GM19351 (cell line): ENCODE measurements at regions not wholly inside any gene's neighbourhood (a gene's known extent, or its start where the extent isn't known, plus 50 kb on each side); places are given as distances from the start of the nearest gene placed in this dataset.
A peak's percentile ranks its signal among the peaks of the same experiment; 100 is the strongest.

Experiments
- ATAC-seq: cut with Tn5 transposase; IDR thresholded peaks from one replicate; pipeline ENCODE4 v1.9.1; 2021; ENCODE audit warnings: mild to moderate bottlenecking, moderate library complexity; ENCODE audit not compliant: unreplicated experiment

DNA sequence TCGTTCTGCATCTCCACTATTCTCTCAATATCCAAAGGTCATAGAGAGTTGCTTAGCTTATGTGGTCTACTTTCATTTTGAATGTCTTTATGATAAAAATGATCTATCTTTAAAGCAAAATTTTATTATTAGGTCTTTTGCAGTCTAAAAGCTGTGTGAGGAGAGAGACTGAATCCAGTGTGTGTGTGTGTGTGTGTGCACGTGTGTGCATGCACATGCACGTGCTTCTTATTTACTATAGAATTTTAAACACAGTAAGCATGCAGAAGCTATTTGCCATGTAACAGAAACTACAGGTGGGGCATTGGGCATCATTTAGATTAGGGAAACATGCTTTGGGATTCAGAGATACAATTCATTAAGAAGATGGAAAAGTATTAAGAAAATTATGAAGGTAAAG is 136.0 kb upstream of the SPRY2 start:
- ATAC-seq = no peak

DNA sequence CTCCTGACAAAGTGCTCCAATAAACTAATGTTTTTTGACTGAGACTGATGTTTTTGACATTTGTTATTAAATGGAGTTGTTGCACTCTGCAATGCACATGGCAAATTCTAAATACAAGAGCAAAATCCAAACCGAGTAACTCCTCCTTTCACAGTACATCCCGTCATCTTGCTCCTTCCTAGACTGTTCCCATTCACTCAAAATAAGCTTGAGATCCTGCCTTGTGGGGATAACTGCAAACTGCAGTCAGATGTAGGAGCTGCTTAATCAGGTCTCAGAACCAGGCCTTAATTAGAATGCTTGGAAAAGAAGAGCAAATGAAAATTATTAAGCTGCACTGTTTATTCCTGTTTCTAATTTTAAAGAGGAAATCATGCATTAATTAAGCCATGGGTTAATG is 134.8 kb upstream of the SPRY2 start:
- no peak for ATAC-seq

DNA sequence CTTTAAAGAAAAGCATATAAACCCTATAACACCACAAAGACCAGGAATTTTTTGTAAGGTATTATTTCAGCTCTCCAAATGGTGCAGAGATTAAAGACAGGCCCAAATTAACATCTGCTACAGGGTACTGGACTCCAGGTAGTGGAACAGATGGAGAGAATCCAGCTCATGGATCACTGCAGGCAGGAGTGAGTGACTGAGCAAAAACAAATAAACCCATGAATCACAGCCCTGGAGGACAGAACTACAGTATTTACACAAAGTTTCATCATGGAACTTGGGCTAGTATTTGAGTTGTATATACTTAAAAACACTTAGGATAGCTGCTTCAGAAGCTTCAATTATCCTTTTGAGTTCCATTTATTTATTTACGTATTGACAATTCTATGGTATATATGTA is 132.8 kb upstream of the SPRY2 start:
- ATAC-seq = no peak

DNA sequence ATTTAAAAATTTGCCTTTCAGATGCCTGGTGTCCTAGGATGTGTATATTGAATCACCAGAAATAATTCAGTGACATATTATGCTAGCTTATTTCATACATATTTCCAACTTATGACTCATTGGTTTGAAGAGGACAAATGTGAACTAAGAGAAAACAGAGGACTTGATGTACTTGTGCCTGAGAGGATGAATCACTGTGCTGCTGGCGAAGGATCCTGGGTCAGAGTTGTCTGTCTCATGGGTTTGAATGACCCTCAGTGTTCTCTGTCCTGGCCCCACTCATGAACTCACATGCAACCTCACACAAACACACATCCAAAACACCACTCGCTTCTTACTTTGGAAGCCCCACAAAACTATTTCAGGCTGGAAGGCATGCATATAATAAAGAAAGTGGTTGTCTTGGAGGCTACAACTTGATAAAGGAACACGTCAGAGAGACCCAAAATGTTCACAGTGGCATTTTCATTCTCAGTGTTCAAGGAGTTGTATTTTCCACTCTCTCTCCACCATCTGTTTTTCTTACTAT is 129.0 kb upstream of the SPRY2 start:
- no peak for ATAC-seq

DNA sequence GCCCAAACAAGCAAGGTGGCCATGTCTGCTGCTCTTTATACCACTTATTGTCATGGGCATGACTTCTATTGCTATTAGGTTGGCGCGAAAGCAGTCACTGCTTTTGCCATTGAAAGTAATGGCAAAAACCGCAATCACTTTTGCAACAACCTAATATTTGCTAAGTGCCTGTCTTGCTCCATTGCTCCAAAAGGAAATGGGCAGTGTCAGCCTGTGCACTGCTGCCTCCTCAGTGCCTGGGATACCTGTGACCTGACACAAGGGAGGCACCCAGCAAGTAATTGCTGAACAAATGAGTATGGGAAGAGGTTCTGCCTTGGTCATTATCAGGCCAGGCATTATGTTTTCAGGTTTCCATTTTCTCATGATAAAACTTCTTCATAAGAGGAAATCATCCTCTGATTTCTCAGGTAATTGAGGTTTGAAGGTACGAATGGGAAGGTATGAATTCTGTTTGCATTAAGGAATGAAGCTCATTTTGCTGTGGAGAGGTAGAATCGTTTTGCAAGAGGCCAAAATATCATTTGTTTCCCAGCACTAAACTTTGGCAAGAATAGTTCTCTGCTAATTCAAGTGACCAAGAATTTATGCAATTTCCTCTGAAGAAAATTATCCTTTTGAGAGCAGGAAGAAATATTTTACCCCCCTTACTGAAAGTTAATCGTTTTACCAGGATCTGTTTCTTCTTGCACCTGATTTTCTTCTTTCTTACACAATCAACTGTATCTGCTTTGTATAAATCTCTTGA is 128.4 kb upstream of the SPRY2 start:
- ATAC-seq = no peak

DNA sequence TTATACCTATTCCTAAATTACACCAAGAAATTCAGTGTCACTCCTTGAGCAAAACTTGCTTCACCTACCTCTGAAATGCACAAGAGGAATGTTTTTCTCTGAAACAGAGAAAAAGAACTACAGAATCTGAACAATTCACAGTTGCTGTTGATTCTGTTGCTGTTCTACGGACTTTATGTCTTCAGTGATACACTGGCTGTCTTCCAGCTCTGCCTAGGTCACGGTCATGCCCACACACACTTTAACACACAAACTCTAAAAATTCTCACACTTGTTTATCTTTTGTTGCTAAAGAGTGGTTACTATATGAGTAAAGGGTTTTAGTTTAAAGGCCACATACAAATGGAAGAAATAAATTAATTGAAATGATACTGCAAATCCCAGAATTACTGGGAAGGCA is 124.4 kb upstream of the SPRY2 start:
- ATAC-seq = no peak

DNA sequence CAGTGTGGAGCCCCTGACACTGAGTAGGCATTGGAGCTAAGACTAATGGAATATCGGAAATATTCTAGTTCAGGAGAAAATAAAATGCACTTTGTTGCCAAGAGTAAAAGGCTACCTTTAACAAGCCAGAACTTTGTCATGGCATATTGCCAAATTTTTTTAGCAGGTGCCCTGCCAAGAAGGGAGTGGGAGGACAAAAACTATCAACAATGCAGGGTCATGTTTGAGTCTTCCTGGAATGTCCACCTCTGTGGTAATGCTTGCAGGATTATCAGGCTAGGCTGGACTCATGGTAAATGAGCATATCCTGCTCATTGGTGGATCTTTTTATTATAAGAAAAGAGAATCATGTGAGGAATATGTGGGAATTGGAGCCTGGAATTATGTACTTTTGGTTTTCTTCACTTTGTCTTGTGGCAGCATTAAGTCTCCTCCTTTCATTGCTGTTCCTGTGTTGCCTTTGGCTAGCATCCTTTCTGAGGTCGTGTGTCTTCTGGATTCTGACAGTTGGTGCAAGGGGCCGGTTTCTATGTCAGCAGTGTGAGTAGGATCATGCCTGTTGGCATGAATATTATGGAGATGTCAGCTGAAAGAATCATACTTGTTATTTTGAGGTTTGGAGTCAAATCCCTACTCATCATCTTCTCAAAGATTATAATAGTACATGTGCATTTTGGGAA is 122.9 kb upstream of the SPRY2 start:
- ATAC-seq = no peak

DNA sequence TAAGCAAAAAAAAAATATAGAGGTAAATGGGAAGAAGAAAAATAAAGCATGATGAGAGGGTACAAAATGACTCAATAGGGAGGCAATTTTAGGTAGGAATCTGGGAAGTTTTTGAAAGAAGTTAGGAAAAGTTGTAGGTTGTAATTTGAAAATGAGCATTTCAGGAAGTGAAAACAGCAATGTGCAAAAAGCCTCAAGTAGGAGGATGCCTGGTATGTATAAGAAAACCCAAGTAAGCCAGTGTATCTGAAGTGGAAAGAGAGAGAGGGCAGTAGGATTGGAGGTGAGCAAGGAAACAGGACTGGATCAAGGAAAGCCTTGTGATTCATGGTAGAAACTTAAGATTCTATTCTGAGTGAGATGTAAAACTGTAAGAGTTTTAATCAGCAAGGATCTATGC is 121.6 kb upstream of the SPRY2 start:
- peak; percentile 38 for ATAC-seq

DNA sequence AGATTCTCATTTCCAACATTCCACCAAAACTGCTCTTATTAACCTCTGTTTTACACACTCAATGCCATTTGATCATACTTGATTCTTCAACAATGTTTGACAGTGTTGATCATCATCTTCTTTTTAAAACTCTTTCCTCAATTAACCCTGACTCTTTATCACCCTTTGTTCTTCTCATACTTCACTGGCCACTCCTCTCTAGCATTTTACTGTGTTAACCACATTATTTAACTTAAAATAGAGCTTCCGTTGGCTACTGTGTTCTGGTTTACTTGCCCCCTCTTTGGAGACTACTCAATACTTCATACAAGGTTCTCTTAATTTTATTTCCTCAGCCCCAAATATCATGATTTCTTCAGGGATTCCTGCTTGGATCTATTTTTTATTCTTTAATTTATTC is 121.1 kb upstream of the SPRY2 start:
- ATAC-seq = peak; percentile 49

DNA sequence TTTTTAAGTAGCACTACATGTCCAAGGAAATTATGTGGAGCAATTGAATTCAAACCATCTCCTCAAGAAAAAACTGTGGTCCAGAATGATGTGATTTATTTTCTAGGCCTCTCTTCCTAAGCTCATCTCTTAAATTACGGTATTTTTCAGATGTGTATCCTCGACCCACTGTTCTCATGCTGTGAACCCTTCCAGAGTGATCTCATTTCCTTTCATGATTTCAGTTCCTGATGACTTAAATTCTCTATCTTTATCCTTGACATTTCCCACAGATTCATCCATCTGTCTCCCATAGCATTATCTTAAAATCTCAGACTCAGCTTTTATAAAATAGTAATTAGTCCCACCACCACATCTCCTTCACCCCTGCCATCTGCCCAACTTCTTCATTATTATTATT is 117.6 kb upstream of the SPRY2 start:
- ATAC-seq = no peak

DNA sequence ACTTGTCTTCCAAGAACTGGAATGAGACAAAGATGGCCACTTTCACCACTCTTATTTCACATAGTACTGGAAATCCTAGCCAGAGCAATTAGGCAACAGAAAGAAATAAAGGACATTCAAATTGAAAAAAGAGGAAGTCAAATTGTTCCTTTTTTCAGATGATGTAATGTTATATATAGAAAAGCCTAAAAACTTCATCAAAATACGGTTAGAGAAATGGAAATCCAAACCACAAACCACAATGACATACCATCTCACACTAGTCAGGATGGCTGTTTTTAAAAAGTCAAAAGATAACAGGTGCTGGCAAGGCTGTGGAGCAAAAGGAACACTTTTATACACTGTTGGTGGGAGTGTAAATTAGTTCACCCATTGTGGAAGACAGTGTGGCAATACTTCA is 113.3 kb upstream of the SPRY2 start:
- ATAC-seq = peak; percentile 90

DNA sequence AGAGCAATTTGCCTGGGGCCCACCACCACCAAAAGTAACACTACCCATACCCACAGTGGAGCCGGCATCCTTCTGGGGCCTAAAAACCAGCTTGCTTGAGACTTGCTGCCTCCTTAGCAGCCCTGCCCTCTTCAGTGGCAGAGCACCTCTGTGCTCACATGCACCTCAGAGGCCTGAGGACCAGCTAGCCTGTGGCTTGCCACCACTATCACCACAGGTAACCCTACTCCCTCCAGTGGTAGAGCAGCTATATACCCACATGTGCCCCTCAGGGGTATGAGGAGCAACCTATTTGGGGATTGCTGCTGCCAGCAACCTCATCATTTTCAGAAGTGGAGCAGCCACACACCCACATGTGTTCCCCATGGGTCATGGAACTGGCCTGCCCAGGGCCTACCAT is 111.4 kb upstream of the SPRY2 start:
- ATAC-seq = no peak

DNA sequence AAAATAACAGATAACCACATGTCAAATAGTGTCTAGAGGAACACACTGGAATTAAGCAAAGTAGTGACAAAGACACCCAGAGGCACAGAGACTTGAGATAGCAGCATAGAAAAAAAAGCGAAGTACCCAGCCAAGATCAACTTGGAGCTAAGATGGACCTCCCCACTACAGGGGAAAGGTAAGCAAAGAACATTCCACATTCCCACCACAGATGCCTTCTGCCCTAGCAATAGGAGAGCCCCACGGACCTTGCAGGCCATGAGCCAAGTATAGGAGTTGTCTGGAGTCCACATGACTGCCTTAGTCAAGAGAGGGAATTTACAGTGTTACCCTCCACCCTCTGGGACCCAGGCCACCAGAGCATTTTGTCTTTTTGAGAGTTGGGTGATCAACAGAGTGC is 110.7 kb upstream of the SPRY2 start:
- no peak for ATAC-seq

DNA sequence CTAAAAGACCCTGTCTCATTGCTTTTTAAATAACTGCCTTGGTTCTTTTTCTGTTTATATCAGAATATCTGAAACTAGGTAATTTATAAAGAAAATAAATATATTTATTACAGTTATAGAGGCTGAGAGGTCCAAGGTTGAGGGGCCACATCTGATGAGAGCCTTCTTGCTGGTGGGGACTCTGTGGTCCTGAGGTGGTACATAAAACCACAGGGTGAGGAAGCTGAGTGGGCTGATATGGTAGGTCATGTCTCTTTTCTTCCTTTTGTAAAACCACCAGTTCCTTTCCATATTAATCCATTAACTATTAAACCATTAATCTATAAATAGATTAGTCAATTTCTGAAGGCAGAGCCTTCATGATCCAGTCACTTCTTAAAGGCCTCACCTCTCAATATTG is 109.5 kb upstream of the SPRY2 start:
- no peak for ATAC-seq

DNA sequence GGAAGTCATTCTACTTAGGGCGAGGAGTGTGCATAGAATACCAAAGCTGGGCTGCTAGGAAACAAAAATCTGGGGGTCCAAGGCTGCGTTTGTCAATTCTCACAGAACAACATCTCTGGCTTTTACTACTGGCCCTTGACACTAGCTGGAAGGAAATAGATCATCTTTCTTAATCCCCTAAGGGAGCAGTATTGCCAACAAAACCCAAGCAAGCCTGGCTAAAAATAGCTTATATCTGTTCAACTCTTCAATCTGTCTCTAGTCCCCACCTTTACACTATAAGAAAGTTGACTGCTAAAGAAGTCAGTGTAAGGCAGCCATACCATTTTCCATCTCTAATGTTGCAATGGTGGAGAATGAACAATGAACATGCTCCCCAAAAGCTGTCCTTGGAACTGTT is 107.8 kb upstream of the SPRY2 start:
- no peak for ATAC-seq

DNA sequence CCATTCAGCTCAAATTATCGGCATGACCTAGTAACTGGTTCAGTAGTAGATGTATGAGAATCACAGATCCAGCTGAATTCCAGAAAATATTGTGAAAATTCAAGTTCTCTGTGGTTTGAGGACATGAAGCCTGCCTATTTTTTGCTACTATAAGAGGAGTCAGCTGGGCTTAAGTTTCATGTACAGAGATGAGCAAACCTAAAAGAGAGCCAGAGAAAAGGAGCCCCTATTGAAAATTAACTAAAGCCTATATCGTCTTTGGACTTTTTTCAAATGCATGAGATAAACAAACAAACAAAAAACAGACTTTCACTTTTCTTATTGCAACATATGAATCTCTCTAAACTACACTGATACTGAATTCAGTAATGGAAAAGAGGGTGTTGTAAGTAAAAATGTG is 106.8 kb upstream of the SPRY2 start:
- ATAC-seq = no peak

DNA sequence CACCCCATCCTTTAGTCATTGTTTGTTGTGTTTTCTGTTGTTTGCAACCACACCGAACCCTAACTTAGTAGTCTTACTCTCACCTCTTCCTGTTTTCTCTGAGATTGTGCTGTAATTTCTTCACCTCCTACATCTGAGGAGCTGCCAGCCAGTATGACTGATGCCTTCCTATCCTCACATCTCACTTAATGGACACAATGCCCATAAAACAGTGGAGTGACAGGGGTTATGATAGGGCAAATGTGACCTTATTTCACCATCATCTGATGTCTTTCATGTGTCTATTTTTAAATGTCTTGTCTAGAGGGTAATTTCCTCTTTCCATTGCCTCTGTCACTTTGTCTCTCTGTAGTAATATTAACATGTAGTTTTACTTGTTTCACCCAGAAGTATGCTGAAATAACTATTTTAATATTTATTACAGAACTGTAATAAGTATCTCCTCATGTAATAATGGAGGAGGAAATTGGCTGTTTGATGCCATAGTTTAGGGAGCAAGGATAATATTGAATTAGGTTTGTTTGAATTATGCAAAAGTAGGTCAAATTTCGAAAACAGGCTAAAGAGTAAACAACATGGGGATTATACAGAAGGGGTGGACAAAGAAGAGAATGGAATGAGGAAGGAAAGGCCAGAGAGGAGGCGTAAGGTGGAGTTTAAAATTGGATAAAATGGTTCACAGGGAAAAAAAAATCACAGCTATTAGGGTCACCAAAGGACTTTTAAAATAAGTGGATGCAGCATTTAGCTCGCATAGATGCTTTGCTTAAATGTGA is 103.5 kb upstream of the SPRY2 start:
- peak; percentile 31 for ATAC-seq

DNA sequence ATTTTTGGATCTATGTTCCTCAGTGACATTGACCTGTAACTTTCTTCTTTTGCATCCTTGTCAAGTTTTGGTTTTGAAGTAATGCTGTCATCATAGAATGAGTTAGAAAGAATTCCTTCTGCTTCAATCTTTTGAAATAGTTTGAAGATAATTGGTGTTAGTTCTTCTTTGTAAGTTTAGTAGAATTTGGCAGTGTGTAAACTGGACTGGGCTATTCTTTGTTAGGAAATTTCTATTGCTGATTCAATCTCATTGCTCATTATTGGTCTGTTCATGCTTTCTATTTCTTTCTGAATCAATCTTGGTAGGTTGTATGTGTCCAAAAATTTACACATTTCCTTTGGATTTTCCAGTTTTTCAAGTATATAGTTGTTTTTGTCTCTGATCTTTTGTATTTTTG is 101.7 kb upstream of the SPRY2 start:
- ATAC-seq = no peak

DNA sequence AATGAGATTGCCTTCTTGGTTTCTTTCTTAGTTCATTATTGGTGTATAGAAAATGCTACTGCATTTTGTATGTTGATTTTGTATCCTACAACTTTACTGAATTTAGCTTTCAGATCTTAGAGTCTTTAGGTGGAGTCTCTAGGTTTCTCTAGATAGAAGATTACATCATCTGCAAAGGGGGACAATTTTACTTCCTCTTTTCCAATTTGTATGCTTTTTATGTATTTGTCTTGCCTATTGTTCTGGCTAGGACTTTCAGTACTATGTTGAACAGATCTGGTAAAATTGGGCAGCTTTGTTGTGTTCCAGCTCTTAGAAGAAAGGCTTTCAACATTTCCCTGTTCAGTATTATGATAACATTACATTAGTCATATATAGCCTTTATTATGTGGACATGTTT is 101.0 kb upstream of the SPRY2 start:
- ATAC-seq = peak; percentile 79

DNA sequence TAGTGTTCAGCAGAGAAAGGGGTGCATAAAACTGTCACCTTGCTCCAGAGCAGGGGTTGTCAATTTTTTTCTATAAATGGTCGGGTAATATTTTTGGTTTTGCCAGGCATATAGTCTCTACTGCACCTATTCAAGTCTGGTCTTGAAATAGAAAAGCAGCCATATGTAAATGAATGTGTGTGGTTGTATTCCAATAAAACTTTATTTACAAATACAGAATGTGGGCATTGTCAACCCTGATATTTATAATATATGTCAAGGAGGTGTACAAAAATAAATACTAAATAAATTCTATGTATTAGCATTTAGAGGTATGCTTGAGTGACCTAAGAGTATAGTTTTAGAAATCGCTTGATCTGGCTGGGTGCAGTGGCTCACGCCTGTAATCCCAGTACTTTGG is 97.6 kb upstream of the SPRY2 start:
- ATAC-seq = no peak

DNA sequence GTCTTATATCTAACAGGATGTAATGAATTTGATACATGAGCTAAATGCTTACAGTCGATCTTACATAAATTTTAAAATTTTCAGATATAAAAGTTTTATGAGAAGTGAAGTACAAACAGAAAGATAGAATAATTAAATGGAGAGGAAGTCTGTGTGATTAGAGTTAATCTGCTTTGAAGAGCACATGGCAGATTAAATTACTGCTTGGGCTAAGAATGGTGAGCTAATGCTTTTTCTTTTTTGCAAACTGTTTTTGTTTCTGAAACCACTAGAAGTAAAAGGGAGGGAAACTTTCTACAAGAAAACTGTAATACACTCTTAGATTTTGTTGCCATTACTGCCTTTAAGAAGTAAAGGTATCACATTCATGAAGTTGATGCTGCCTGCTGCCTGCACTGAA is 96.3 kb upstream of the SPRY2 start:
- ATAC-seq = no peak
